K562 (cell line): ENCODE measurements at regions not wholly inside any gene's neighbourhood (a gene's known extent, or its start where the extent isn't known, plus 50 kb on each side); places are given as distances from the start of the nearest gene placed in this dataset.

Source experiments
- ATAC-seq: fragments of 200-7000 bp; cut with Tn5 transposase; 3 replicates; pipeline ENCODE4 v1.9.1; 2020; ENCODE audit warnings: moderate library complexity
- BruUV-seq: library from RNA; stranded (reverse); fragments of 400-500 nt; replicated peaks from 2 replicates; lab custom pipeline; 2021; lab: Mats Ljungman, UMichigan
- CTCF ChIA-PET: fragments of 300-600 bp; formaldehyde crosslinking; extraction: SDS; loops from one replicate; lab custom pipeline; 2021; ENCODE audit warnings: low intra/inter-chr PET ratio; lab: Yijun Ruan, JAX
- POLR2A ChIA-PET: fragments of 300-600, 350-650 bp; sonication (Branson Sonifier 250); formaldehyde crosslinking; extraction: SDS; loops from one replicate; lab custom pipeline; 2021; ENCODE audit warnings: antibody characterized with exemption, inconsistent platforms; lab: Yijun Ruan, JAX
- DNase-seq, 4 experiments: peaks; one replicate each; pipeline versions ENCODE4 v3.0.0 to v3.0.0-alpha.2; 2011 to 2018; ENCODE audit warnings: low spot score in 3 of 4, mixed read lengths in 3 of 4; ENCODE audit errors: extremely low read depth in 1 of 4
- FAIRE-seq: peaks from 2 replicates; lab custom pipeline; 2011; peaks lifted over from hg19 to GRCh38; lab: Jason Lieb, UNC
- H2AFZ ChIP-seq: 2 replicates; pipeline ENCODE4 v1.6.0; 2011; ENCODE audit warnings: low read depth, low read length, control low read depth, inconsistent platforms
- H3K27ac ChIP-seq: fragments of 200-600 bp; 3 replicates; pipeline ENCODE4 v1.8.0; 2011; ENCODE audit warnings: low read depth, mild to moderate bottlenecking, control low read depth, inconsistent platforms, low read length, moderate library complexity, mixed read lengths; ENCODE audit errors: extremely low read depth
- H3K27me3 ChIP-seq, 2 experiments: fragments of 300-600 bp in 1 of 2; 2 replicates in 1 of 2; 3 replicates in 1 of 2; pipeline versions ENCODE4 v1.6.0 to v1.8.0; 2011; ENCODE audit warnings: inconsistent platforms in 2 of 2, low read length in 2 of 2, mild to moderate bottlenecking in 1 of 2, mixed read lengths in 1 of 2, moderate library complexity in 1 of 2; ENCODE audit not compliant: control insufficient read depth in 2 of 2, insufficient read depth in 2 of 2
- H3K36me3 ChIP-seq: fragments of 300-600 bp; 3 replicates; pipeline ENCODE4 v1.8.0; 2011; ENCODE audit warnings: mild to moderate bottlenecking, low read length, inconsistent platforms; ENCODE audit not compliant: control insufficient read depth, insufficient read depth
- H3K4me1 ChIP-seq, 2 experiments: fragments of 200-600 bp in 1 of 2; replicated peaks in 1 of 2; 2 replicates in 1 of 2; 3 replicates in 1 of 2; pipeline versions ENCODE4 v1.5.1 to v1.8.0; 2011; ENCODE audit warnings: inconsistent platforms in 2 of 2, low read length in 2 of 2, mild to moderate bottlenecking in 1 of 2, mixed read lengths in 1 of 2, moderate library complexity in 1 of 2; ENCODE audit not compliant: control insufficient read depth in 2 of 2, insufficient read depth in 2 of 2
- H3K4me2 ChIP-seq: 2 replicates; pipeline ENCODE4 v1.6.1; 2011; ENCODE audit warnings: low read length, control low read depth, inconsistent platforms, mixed read lengths; ENCODE audit not compliant: insufficient read depth
- H3K4me3 ChIP-seq: fragments of 200-600 bp; sonication (generic), shearing (Covaris generic); 2 replicates; pipeline ENCODE4 v1.5.1; 2016; ENCODE audit warnings: control low read depth, inconsistent platforms
- H3K79me2 ChIP-seq: fragments of 200-600 bp; 3 replicates; pipeline ENCODE4 v1.8.0; 2011; ENCODE audit warnings: low read length, inconsistent platforms; ENCODE audit not compliant: control insufficient read depth, insufficient read depth
- H3K9ac ChIP-seq, 2 experiments: 2 replicates each; pipeline versions ENCODE4 v1.6.0 to v1.6.1; 2011; ENCODE audit warnings: low read depth in 2 of 2, low read length in 2 of 2, control low read depth in 1 of 2, inconsistent platforms in 1 of 2, mild to moderate bottlenecking in 1 of 2, mixed read lengths in 1 of 2; ENCODE audit not compliant: insufficient read depth in 1 of 2
- H3K9me1 ChIP-seq: one replicate; pipeline ENCODE4 v1.6.0; 2011; ENCODE audit warnings: inconsistent platforms, mild to moderate bottlenecking, low read length, moderate library complexity; ENCODE audit not compliant: control insufficient read depth, insufficient read depth
- H3K9me3 ChIP-seq: replicated peaks from 2 replicates; pipeline ENCODE4 v1.5.1; 2011; ENCODE audit warnings: low read depth, low read length, inconsistent platforms; ENCODE audit not compliant: control insufficient read depth, insufficient read depth
- H4K20me1 ChIP-seq: replicated peaks from 2 replicates; pipeline ENCODE4 v1.6.1; 2011; ENCODE audit warnings: low read length, inconsistent platforms, mixed read lengths; ENCODE audit not compliant: control insufficient read depth, insufficient read depth
- BMI1 ChIP-seq: fragments of 150-350 bp; IDR thresholded peaks from 2 replicates; pipeline ENCODE4 v1.6.1; 2014; ENCODE audit warnings: low read length
- CHD2 ChIP-seq: IDR thresholded peaks from 2 replicates; pipeline ENCODE4 v1.6.1; 2011; ENCODE audit warnings: low read depth, low read length
- DIDO1 ChIP-seq: fragments of 450-650 bp; IDR thresholded peaks from 2 replicates; pipeline ENCODE4 v1.6.1; 2016; ENCODE audit warnings: low read depth, missing biosample characterization, missing genetic modification characterization
- GABPA ChIP-seq: fragments of 200-800 bp; sonication (Bioruptor generic); conservative IDR thresholded peaks from 2 replicates; pipeline ENCODE4 v1.6.1; 2016; ENCODE audit warnings: low read depth, missing genetic modification characterization, missing compliant biosample characterization
- HMG20B ChIP-seq: fragments of 250-450 bp; sonication (Bioruptor Pico); IDR thresholded peaks from 2 replicates; pipeline ENCODE4 v1.5.0; 2021; ENCODE audit warnings: mild to moderate bottlenecking
- NR0B1 ChIP-seq: fragments of 450-650 bp; IDR thresholded peaks from one replicate; pipeline ENCODE4 v1.6.1; 2018; ENCODE audit warnings: mild to moderate bottlenecking, moderate library complexity; ENCODE audit not compliant: partially characterized antibody
- PHTF2 ChIP-seq: fragments of 250-450 bp; sonication (Bioruptor Pico); IDR thresholded peaks from 2 replicates; pipeline ENCODE4 v1.5.0; 2021; ENCODE audit warnings: mild to moderate bottlenecking
- SP1 ChIP-seq: sonication (generic); formaldehyde crosslinking; IDR thresholded peaks from 2 replicates; pipeline ENCODE4 v1.8.1; 2022; ENCODE audit warnings: mild to moderate bottlenecking, missing genetic modification reagents
- THAP7 ChIP-seq: fragments of 250-450 bp; sonication (Bioruptor Pico); IDR thresholded peaks from 2 replicates; pipeline ENCODE4 v1.5.0; 2021
- ZNF280B ChIP-seq: fragments of 250-450 bp; sonication (Bioruptor Pico); IDR thresholded peaks from 2 replicates; pipeline ENCODE4 v1.5.1; 2021; ENCODE audit warnings: mild to moderate bottlenecking
- ZNF444 ChIP-seq: fragments of 250-450 bp; sonication (Bioruptor Pico); IDR thresholded peaks from 2 replicates; pipeline ENCODE4 v1.4.0; 2020; ENCODE audit warnings: mild to moderate bottlenecking, moderate library complexity
- ZNF449 ChIP-seq: fragments of 250-450 bp; sonication (Bioruptor Pico); IDR thresholded peaks from 2 replicates; pipeline ENCODE4 v1.8.0; 2022; ENCODE audit warnings: moderate library complexity, mild to moderate bottlenecking, inconsistent platforms
- ZNF740 ChIP-seq, 3 experiments: fragments of 200-800 bp in 1 of 3; sonication (Bioruptor generic) in 1 of 3; sonication (generic) in 1 of 3; formaldehyde crosslinking in 1 of 3; IDR thresholded peaks; 2 replicates each; pipeline versions ENCODE4 v1.6.1 to v1.8.0; 2016 to 2022; ENCODE audit warnings: mild to moderate bottlenecking in 2 of 3, missing compliant biosample characterization in 2 of 3, missing genetic modification characterization in 2 of 3, missing genetic modification reagents in 1 of 3
- WGBS: fragments of 100-300 bp; shearing (Covaris generic); methylation state at CpG from one replicate; pipeline ENCODE4 v1.1.6; 2016; ENCODE audit warnings: low coverage, mixed read lengths; ENCODE audit not compliant: insufficient coverage; ENCODE audit errors: missing lambda C conversion rate; 5-methylcytosine and 5-hydroxymethylcytosine counted together
- in situ Hi-C: fragments of 300-500 bp; cut with MboI; formaldehyde crosslinking; loops from 4 replicates; pipeline ENCODE4 v1.15.0; 2018; ENCODE audit warnings: inconsistent platforms, mixed read lengths
- intact Hi-C: fragments of 100-400 bp; cut with micrococcal nuclease; formaldehyde crosslinking; loops from 2 replicates; pipeline ENCODE4 v1.14.2; 2022

GRCh38 chr6:98590136-98590681 lies 244.2 kb upstream of the POU3F2 start (continued):
- TF ChIP-seq NR0B1: no peak

GRCh38 chr6:98590997-98591396 lies 243.4 kb upstream of the POU3F2 start:
- Histone ChIP-seq H3K9me1 (no peaks in the 10 kb centered on the region), H3K4me2 (no peak overlapping the region), H3K9ac (no peak overlapping the region), H4K20me1 (no peaks in the 10 kb centered on the region), H3K4me3 (no peak overlapping the region), H3K36me3 (no peaks in the 10 kb centered on the region), H3K79me2 (no peaks in the 10 kb centered on the region), H2AFZ (no peak overlapping the region), H3K27ac (no peak overlapping the region), H3K4me1 (no peaks in the 10 kb centered on the region), H3K9me3 (no peaks in the 10 kb centered on the region), H3K27me3 (no peaks in the 10 kb centered on the region)
- no TSS peak for BruUV-seq
- ChIA-PET POLR2A (no interaction called here), CTCF (no interaction called here)
- no peak for ATAC-seq
- no peak for DNase-seq
- FAIRE-seq: no peak
- intact Hi-C loops: no loop called here
- in situ Hi-C loops: no loop called here
- WGBS: 0% methylated on average over 2 of the region's 2 CpGs
- TF ChIP-seq BMI1 (no peak), PHTF2 (CRISPR knock-in tag) (no peak), HMG20B (CRISPR knock-in tag) (no peak), GABPA (tag) (no peak), CHD2 (no peak), SP1 (CRISPR knock-in tag) (no peak), ZNF449 (CRISPR knock-in tag) (no peak), ZNF444 (CRISPR knock-in tag) (no peak), ZNF740 (CRISPR knock-in tag; IDR thresholded peaks at IDR 0.05) (no peak), ZNF740 (tag; IDR thresholded peaks at IDR 0.05) (no peak), ZNF280B (no peak), THAP7 (CRISPR knock-in tag) (no peak), DIDO1 (tag) (no peak)
